ENCODE measurements at regions not wholly inside any gene's neighbourhood (a gene's known extent, or its start where the extent isn't known, plus 50 kb on each side); places are given as distances from the start of the nearest gene placed in this dataset.

GRCh38 chr4:35900286-35901243 lies 343.7 kb downstream of the ARAP2 start:
- no peak for TF ChIP-seq POLR2A (IDR thresholded peaks at IDR 0.05; ENCODE audit: low read depth, low read length)
- TF ChIP-seq TAF1 (IDR thresholded peaks at IDR 0.05; ENCODE audit: borderline replicate concordance, low read depth, low read length), result no peak
- TF ChIP-seq POLR2AphosphoS5 (IDR thresholded peaks at IDR 0.05; ENCODE audit: low read depth, low read length), result no peak
